ENCODE measurements at regions not wholly inside any gene's neighbourhood (a gene's known extent, or its start where the extent isn't known, plus 50 kb on each side); places are given as distances from the start of the nearest gene placed in this dataset.
"Not testable (repeated sequence)": the region's sequence is repeated elsewhere in the genome, so short reads cannot be mapped to it uniquely, and the experiment has no call there.

DNA sequence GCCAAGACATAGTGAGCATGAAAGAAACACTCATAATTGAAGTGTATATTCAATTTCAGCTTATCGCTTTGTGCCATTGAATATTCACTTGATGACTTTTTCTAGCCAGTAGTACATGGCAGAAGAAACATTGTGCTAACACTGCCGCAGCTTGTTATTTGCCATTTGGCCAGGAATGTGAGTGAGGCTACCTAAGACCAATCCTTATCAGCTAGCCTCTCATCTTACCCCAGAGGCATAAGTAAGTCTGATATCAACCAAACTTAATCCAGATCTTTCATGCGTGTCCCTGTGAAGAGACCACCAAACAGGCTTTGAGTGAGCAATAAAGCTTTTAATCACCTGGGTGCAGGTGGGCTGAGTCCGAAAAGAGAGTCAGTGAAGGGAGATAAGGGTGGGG lies 586.0 kb upstream of the MBL2 start:
- no peak for DNase-seq (ENCODE audit: low read depth in 3 of 3, low spot score in 2 of 3)

DNA sequence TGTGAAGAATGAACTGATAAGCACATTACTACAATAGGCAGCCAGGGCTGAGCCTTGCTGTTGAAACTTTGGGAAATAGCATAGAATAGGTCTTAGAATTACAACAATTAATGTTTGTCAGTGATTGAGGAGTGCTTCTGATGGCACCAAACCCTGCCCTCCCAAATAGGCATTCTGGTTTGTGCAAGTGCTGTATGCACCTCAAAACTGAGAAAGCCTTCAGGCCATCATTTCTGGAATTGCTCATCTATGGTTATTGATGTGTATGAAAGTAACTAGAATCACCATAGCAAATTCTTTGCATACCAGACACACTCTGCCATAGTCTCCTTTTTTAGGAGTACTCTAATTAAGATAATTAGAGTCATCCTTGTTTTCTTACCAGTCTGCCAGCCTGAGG lies 585.0 kb upstream of the MBL2 start:
- no peak for DNase-seq (ENCODE audit: low read depth in 3 of 3, low spot score in 2 of 3)

DNA sequence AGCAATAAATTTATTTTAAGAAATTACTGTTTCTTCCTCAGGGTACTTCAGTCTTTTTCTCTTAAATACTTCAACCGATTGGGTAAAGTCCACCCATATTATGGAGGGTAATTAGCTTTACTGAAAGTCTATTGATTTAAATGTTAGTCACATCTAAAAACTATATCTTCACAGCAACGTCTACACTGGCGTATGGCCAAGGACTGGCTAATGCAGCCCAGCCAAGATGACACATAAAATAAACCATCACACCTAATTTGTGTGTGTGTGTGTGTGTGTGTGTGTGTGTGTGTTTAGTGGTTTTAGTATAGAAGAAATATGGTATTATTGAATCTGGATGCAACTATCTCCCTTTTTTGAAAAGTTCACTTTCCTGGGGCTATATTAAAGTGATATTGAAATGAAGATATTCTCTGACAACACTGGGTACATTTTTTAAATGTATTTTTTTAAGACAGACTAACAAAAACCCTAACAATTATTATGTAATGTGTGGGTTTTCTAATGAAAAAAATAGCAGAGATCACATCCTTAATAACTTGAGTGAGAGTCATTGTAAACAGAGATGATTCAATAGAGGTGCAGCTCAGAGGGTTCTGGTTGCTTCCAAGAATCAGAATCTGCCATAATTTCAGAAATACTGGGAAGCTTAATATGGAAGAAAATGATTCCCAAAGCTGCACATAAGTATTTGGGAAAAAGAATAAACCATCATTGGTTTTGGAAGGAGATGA lies 584.2 kb upstream of the MBL2 start:
- no peak for DNase-seq (ENCODE audit: low read depth in 3 of 3, low spot score in 2 of 3)

DNA sequence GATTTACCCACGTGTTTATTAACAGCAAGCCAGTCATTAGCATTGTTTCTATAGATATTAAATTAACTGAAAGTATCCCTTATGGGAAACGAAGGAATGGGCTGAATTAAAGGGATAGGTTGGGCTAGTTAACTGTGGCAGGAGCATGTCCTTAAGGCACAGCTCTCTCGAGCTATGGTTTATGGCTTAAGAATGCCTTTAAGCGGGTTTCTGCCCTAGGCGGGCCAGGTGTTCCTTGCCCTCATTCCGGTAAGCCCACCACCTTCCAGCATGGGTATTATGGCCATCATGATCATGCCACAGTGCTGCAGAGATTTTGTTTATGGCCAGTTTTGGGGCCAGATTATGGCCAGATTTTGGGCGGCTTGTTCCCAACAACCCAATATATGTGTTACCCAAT lies 569.9 kb upstream of the MBL2 start:
- DNase-seq (ENCODE audit: low read depth in 3 of 3, low spot score in 2 of 3): not testable (repeated sequence)

DNA sequence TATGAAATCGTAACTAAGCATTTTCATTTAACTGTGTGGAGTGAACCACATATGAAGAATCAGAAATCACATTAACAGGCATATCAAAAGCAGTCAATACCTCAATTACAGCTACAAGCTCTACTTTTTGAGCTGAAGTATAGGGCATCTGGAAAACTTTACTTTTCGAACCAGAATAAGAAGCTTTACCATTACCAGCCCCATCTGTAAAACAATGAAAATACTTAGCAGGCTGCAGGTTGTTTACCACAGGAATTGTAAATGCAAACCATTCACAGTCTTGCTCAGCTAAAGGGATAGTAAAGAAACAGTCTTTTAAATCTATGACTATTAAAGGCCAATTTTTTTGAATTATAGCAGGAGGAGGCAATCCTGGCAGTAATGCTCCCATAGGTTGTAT lies 565.6 kb upstream of the MBL2 start:
- not testable (repeated sequence) for DNase-seq (ENCODE audit: low read depth in 3 of 3, low spot score in 2 of 3)

DNA sequence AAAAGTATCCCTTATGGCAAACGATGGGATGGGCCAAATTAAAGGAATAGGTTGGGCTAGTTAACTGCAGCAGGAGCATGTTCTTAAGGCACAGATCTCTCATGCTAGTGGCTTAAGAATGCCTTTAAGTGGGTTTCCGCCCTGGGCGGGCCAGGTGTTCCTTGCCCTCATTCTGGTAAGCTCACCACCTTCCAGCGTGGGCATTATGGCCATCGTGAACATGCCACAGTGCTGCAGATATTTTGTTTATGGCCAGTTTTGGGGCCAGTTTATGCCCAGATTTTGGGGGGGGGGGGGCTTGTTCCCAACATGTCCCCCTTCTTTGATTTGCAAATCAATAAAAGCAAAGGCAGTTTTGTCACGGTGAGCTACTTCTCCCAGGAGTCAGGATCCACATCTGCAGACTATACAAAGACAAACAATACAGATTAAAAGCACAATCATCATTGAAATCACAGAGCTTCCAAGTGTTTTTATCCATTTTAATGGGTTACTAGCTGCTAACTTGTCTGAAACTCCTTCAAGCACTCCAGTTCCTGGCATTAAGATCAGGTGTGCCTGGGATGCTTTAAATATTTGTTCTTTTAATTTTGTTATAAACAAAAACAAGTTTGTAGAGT lies 563.3 kb upstream of the MBL2 start:
- DNase-seq (ENCODE audit: low read depth in 3 of 3, low spot score in 2 of 3): not testable (repeated sequence)

DNA sequence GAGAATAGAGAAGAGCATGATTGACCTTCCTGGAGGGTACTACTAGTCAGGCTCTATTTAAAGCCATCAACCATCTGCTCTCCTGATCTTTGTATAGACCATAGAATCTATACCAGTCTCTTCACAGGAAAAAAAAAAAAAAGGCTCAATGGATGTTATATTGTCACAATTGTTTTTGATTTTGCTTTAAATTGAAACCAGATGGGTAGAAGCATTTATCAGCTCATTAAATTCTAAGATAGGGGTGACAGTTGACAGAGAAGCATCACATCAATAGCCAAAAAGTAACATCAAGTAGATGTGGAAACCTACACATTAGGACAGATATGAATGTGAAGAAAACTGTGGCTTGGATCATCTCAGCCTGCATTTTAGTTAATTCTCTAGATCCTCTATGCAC lies 558.9 kb upstream of the MBL2 start:
- DNase-seq (ENCODE audit: low read depth in 3 of 3, low spot score in 2 of 3): no peak

DNA sequence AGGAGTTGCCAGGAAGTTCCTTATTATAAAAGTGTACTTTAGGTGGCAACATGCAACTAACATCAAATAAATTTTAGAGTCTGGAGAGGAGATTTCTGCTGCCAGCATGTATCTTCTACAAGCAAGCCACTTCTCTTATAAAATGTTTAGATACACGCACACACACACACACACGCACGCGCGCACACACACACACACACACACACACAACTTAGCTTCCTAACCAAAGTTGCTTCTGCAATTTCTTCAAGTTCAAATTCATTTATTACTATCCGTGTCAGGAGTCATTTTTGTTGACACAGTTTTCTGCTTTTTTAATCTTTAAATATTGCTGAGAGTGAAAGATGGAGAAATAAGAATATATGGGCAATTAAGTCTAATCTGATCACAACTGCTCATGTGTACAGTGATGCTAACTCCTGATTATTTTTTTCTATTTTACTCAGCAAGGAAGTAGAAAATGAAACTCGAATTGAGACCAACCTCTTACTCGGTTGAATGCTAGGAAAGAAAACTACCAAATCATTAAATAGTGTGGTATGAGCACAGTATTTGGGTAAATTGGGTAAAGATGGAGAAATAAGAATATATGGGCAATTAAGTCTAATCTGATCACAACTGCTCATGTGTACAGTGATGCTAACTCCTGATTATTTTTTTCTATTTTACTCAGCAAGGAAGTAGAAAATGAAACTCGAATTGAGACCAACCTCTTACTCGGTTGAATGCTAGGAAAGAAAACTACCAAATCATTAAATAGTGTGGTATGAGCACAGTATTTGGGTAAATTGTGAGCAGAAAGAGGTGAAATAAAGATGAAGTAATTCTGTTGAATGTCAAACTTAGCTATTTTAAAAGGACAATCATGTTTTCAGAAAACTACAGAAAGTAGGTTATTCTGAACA lies 554.1 kb upstream of the MBL2 start:
- DNase-seq (ENCODE audit: low read depth in 3 of 3, low spot score in 2 of 3): not testable (repeated sequence)

DNA sequence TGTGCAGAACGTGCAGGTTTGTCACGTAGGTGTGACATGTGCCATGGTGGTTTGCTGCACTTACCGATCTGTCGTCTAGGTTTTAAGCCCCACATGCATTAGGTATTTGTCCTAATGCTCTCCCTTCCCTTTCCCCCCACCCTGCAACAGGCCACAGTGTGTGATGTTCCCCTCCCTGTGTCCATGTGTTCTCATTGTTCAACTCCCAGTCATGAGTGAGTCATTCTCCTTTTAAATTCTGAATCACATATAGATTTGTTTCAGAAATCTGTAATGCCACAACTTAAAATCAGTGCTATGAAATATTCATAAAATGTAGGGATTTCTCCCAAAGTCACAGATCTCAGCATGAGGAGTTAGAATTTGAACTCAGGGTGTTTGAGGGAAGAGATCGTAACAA lies 552.5 kb upstream of the MBL2 start:
- DNase-seq (ENCODE audit: low read depth in 3 of 3, low spot score in 2 of 3): no peak

DNA sequence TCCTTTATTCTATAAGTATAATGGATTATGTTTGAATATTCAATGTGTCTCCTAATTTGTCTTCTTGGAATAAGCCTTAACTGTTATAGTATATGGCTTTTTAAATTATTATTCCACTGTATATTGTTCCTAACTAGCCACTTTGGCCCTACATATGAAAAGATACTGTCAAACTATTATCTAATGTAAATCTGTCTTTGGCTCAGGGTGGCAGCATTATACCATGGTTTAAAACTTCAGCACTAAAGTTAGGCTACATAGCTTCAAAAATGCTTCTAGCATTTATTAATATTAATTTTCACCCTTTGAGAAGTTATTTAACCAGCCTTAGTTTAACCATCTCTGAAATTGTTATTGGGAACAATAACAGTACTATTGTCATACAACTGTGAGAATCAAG lies 543.1 kb upstream of the MBL2 start:
- DNase-seq (ENCODE audit: low read depth in 3 of 3, low spot score in 2 of 3): no peak

DNA sequence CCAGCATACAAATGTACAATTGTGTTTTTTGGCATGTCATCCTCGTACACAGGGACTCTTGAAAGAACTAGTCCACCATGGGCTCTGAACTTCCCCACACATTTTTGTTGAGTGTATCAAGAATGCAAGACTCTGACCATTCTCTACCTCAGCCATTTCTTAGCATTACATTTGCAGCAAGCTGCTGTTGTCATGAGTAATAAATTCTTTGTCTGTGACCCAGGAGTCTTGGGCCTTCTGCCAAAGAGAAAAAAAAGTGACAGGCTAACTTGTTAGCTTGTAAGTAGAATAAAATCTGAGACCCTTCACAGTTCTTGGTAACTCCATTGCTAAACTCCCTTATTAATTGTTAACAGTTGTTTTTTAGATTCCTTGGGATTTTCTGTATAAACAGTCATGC lies 542.3 kb upstream of the MBL2 start:
- DNase-seq (ENCODE audit: low read depth in 3 of 3, low spot score in 2 of 3): peak; percentile 72 to 81 (median 78)

DNA sequence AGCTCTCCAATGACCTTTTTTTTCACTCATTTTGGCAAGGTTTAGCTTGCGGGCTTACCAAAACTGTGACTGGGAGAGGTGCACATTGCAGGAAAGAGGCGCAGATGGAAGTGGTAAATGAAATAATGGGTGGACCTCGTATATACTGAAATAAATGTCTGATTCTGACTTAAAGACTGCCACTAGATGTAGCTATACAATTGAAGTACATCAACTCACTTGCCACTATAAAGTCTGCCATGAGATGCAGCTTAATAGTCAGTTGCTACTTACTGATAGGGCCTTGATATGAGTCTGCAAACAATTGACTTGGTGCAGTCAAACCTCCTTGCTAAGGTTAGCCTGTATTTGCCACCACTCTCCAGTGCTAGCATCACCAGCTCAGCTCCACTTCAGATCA lies 525.9 kb upstream of the MBL2 start:
- no peak for DNase-seq (ENCODE audit: low read depth in 3 of 3, low spot score in 2 of 3)

DNA sequence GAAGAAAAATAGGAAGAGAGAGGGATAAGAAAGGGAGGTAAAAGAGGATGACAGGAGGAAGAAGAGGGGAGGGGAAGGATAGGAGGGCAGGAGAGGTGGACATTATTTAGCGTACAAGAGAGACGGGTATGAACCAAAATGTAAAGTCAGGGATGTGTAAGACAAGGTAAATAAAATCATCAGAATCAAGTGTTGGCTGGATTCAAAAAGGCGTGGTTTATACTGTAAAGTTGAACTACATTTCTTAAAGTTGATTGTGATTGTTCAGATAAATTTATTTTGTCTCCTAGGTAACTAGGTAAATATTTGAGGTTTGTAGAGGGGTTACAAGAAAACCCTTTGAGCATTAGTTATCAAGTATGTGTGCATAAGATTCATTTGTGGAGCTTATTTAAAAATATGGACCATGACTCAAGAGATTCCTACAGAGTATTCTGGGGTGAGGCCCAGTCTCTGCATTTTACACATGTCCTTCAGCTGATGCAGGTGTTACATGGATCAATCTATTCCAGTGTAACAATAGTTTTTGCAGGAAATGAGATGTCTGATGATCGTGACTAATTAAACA lies 512.1 kb upstream of the MBL2 start:
- DNase-seq (ENCODE audit: low read depth in 3 of 3, low spot score in 2 of 3): no peak

DNA sequence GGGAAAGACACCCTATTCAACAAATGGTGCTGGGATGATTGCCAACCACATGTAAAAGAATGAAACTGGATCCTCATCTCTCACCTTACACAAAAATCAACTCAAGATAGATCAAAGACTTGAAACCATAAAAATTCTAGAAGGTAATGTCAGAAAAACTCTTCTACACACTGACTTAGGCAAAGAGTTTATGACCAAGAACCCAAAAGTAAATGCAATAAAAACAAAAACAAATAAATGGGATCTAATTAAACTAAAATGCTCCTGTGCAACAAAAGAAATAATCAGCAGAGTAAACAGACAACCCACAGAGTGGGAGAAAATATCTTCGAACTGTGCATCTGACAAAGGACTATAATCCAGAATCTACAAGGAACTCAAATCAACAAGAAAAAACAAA lies 504.2 kb upstream of the MBL2 start:
- DNase-seq (ENCODE audit: low read depth in 3 of 3, low spot score in 2 of 3): no peak

DNA sequence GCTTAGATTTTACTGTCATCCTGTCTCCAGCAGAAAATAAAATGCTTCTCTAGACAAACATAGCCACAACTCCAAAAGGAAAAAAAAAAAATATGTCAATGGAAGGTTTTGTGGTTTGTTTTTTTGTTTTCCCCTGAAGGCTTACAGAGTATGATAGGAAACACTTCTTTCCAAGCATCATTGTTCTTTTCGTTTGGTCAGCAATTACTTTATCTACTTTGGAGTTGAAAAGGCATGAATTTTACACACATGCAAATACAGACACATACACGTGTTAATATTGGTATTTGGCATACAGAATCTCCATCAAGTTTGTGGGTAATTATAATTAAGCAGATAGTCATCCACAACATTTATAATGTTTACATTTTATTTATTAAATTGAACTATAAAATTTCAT lies 496.9 kb upstream of the MBL2 start:
- DNase-seq (ENCODE audit: low read depth in 3 of 3, low spot score in 2 of 3): no peak

DNA sequence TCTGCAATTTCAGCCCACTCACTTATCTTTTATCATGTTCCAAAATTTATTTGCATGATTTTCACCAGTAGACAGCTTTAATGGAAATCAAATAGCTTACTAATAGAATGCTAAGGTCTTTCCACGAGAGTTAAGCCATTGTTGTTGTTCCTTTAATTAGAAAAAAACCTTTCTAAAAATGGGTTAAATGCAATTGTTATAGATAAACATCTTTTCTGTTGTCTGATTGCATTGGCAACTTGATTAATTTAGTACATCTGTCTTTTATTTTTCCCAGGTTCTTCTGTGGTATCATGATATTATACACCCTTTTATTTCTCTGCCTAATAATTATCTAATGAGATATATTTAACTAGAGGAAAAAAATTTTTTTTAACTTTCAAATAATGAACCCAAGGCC lies 487.6 kb upstream of the MBL2 start:
- no peak for DNase-seq (ENCODE audit: low read depth in 3 of 3, low spot score in 2 of 3)

DNA sequence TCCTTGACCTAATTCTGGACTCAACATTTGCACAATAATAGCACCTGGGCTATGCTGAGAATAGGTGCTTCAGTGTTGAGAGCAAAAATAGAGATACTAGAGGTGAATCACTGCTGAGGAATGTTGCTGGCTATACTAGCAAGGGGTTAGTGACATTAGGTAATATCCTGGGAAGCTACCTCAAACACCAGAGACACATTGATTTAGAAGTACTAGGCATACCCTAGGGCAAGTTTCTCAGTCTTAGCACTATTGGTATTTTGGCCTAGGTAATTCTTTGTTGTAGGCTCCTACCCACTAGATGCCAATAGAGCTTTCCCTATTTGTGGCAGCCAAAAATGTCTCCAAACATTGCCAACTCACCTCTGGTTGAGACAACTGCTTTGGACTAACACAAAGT lies 484.0 kb upstream of the MBL2 start:
- no peak for DNase-seq (ENCODE audit: low read depth in 3 of 3, low spot score in 2 of 3)

DNA sequence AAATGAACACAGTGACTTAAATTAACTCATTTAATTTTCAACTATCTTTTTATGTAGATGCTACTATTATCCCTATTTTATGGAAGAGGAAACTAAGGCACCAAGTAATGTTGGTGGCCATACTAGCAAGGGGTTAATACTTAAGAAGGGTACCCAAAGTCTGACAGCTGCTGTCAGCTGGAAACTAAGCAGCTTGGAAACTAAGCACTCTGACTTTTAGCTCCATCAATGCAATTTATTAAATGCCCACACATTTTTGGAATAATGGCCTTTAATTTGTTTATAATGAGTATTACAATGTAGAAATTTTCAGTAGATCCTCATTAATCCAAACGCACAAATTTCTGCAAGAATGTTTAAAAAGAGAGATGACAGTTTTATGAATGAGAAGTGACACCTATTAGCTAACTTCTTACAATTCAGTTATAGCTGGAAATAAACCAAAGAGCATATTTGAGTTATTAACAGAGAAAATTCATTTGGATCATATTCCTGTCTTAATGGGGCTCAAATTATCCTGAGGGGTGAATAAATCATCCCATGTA lies 483.1 kb upstream of the MBL2 start:
- no peak for DNase-seq (ENCODE audit: low read depth in 3 of 3, low spot score in 2 of 3)

DNA sequence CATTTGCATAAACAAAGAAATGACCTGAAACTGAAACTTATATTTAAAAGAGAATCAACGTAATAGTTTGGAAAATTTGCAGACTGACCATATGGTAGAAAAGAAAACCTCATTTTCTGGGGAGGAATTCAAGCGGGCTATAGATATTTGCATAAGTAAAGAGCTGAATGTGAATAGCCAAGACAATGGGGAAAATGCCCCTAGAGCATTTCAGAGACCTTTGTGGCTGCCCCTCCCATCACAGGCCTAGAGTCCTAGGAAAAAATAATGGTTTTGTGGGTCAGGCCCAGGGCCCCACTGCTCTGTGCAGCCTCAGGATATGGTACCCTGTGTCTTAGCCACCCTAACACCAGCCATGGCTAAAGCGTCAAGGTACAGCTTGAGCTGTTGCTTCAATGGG lies 480.6 kb upstream of the MBL2 start:
- DNase-seq (ENCODE audit: low read depth in 3 of 3, low spot score in 2 of 3): no peak

DNA sequence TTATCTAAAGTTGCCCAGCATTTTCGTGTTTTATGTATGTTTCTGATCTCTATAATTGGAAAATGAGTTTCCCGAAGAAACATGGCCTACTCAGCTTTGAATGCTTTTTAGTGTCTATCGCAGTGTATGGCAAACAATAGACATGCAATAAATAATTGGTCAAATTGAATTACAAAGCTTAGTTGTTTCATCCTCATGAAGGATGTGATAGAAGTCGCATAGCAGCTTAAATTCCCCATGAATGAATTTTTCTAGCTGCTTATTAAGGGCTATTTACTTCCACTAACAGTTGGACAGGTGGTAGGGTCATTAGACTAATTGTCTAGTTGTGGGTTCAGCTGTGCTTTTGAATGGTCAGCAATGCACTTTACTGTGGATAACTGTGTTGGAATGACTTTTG lies 467.3 kb upstream of the MBL2 start:
- no peak for DNase-seq (ENCODE audit: low read depth in 3 of 3, low spot score in 2 of 3)

DNA sequence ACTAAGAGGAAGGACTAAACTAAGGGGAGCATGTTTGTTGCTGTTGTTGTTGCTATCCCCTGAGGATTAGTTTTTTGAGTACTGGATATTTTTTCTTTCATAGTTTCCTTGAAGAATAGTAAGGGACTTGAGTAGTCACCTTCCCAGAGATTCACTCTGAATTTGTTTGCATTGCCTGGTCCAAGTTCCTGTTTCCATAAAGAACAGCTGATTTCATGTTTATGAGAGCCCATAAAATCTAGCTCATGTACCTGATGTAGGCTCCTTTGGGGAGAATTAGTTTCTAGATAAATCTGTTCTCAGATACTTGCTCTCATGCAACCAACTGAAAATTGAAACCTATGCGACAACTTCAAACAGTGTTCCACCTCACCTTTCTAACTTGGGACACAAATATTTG lies 464.4 kb upstream of the MBL2 start:
- DNase-seq (ENCODE audit: low read depth in 3 of 3, low spot score in 2 of 3): no peak
